ENCODE measurements at regions not wholly inside any gene's neighbourhood (a gene's known extent, or its start where the extent isn't known, plus 50 kb on each side); places are given as distances from the start of the nearest gene placed in this dataset.

DNA sequence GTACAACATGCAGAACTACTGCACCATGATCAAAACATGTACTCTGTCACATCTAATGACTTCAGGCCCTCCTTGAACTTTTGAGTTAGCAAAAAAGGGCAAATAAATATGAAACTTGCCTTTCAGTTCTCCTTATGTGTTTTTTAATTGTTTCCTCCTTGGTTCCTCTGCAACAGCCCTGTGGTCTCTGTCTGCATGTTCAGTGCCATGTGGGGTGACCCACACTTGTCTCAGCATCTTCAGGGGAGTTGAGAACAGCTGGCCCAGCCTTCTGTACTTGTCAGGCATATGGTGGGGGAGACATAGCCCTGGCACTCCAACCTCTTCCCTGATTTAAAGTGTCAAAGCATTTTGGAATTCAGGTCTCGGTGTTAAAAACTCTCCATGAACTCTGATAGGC, 188.0 kb upstream of the PGRMC2 start:
- no peak for DNase-seq

GRCh38 chr4:128471576-128471975, 184.0 kb upstream of the PGRMC2 start:
- no peak for DNase-seq

DNA sequence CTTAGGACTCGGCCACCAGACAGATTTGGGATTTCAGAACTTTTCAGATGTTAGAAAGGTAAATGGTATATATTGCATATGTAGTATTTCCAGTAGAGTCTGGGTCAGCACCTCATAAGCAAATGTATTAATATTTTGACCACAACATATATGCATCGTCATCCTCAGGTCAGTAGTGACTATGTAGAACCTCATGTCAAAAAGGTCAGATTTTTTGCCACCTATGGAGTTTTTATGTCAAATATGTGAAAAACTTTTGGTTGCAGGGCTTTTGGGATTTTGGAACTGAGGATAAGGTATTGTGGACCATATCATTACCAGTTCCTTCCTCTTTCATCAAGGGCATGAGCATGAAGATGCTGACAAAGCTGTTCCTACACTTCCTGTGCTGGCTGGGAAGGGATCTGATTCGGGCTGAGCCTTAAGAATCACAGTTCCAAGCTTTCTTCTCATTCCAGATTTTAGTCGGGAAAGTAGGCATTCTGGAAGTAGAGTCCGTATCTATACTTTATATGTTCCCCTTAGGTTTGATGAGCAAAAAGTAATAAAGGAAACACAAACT, 183.0 kb upstream of the PGRMC2 start:
- DNase-seq, result no peak

DNA sequence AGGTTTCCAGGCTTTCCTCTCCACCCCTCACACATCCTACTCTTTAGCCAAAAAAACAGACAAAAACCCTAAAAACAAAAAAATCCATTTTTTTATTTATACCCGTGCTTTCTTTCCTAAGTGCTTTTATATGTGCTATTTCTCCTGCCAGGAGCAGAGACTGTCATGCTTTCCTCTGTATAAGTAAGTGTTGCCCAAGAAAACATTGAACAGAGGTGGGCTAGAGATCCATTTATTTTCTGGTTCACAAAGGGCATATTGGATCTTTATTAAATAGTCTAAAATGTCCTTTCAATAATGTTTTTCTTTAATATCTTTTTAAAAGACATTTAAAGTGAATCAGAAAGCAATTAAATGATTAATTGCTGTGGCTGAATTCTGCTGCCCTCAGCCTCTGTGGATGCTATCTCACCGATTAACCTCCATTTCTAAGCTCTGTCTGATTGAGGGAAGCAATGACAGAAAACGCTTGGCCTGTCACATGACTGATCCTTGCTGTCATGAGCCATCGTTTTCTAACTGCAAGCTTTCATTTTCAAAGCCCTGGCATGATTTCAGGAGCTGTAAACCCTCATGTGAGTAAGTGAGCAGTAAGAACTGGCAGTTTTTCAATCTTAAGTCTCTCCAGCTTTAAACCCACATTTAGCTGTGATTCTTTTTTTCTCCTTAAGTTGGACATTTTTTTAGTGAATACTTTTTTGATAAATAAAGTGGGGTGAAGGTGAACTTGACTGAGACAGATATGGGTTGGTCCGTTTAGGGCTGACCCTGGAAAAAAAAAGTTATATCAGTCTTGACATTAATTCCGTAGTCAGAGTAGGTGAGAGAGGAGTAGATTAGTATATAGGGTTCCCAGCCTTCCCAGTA, 180.7 kb upstream of the PGRMC2 start:
- DNase-seq, result peak; percentile 98

DNA sequence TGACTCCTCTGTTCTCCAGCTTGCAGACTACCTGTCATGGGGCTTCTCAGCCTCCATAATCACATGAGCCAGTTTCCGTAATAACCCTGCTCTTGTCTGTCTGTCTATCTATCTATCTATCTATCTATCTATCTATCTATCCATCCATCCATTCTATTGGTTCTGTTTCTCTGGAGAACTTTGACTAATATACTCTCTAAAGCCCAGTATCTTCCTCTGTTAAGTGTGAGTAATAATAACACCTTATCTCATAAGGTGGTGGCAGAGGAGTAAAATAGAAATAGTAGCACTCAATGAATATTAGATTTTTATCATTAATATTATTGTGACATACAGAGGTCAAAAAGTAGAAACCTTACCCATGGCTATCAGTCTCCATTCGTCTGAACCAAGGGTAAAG, 177.9 kb upstream of the PGRMC2 start:
- DNase-seq, result no peak

- no peak for DNase-seq
These were observed 175.4 kb upstream of the PGRMC2 start for GRCh38 chr4:128463006-128463405.

DNA sequence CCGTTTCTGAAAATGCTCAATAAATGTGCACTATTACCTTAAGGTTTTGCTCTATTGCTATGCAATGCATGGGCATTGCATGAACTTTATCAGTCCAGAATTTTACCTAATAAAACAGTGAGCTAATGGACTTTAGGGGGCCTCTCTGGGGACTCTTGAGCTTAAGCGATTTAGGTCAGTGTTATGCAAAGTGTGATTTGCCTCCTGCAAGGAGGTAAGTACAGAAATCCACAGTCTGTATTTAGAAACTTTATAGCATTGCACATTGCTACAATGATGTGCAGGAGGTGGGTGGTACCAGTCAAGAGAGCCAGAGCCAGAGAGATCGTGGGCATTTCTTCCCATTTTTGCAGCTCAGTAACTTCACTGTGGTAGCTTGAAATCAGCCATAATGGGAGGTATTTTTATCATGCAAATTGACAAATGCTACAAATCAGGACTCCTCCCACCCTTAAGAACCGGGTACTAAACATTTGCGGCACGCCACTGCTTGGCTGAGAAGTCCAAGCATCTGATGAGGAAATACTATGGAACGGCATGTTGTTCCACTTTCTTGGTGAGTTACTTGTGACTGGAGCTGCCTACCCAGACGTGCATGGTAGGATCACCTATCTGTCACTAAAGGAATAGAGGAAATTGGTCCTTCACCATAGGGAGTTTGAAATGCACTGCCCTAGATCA, 174.6 kb upstream of the PGRMC2 start:
- DNase-seq, result no peak

GRCh38 chr4:128461291-128462102, 173.9 kb upstream of the PGRMC2 start:
- peak; percentile 88 for DNase-seq

- no peak for DNase-seq
These were observed 171.9 kb upstream of the PGRMC2 start for GRCh38 chr4:128459547-128459946.

GRCh38 chr4:128458816-128459215, 171.2 kb upstream of the PGRMC2 start:
- no peak for DNase-seq

GRCh38 chr4:128457726-128458125, 170.1 kb upstream of the PGRMC2 start:
- DNase-seq, result no peak

- no peak for DNase-seq
These were observed 168.6 kb upstream of the PGRMC2 start for GRCh38 chr4:128456171-128456570.

DNA sequence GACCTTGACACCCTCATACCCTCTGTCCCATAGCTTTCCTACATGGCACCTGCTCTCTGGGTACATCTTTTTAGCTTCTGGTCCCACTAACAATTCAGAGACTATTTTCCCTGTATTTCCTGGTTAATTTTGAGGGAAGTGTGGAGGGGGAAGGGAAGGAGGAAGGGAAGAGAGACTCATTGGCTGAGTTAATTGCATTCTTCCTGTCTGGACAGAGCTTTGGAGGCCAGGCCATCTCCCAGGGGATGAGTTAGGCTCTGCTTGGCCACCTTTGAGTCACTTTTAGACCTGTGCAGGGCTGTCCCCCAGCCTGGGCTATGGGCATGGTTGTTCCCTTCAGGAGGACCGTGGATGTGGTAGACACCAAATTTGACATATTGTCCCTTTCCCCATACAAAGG, 167.9 kb upstream of the PGRMC2 start:
- DNase-seq, result no peak

DNA sequence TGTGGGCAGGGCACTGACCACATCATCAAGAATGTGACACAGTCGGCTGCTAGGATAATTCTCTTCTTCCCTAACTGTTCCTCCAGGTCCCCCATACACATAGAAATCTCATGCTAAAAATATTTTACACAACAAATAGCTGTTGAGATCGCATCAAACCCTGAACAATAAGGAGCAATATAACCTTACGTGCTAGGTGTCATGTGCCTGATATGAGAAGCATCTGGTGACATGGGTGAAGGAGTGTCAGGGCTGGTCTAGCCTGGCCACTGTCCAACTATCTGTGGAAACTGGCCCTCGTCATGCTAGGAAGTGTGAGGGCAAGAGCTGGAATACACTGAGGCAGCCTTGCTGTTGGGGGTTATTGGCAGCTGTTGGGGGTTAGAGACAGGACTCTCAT, 167.3 kb upstream of the PGRMC2 start:
- no peak for DNase-seq

- peak; percentile 96 for DNase-seq
These were observed 166.8 kb upstream of the PGRMC2 start for GRCh38 chr4:128454281-128454871.

GRCh38 chr4:128452415-128452814, 164.8 kb upstream of the PGRMC2 start:
- no peak for DNase-seq

- DNase-seq, result no peak
These were observed 163.8 kb upstream of the PGRMC2 start for GRCh38 chr4:128451270-128451905.

- DNase-seq, result peak; percentile 28
These were observed 162.9 kb upstream of the PGRMC2 start for GRCh38 chr4:128450326-128451120.

GRCh38 chr4:128449251-128449650, 161.6 kb upstream of the PGRMC2 start:
- DNase-seq, result no peak

DNA sequence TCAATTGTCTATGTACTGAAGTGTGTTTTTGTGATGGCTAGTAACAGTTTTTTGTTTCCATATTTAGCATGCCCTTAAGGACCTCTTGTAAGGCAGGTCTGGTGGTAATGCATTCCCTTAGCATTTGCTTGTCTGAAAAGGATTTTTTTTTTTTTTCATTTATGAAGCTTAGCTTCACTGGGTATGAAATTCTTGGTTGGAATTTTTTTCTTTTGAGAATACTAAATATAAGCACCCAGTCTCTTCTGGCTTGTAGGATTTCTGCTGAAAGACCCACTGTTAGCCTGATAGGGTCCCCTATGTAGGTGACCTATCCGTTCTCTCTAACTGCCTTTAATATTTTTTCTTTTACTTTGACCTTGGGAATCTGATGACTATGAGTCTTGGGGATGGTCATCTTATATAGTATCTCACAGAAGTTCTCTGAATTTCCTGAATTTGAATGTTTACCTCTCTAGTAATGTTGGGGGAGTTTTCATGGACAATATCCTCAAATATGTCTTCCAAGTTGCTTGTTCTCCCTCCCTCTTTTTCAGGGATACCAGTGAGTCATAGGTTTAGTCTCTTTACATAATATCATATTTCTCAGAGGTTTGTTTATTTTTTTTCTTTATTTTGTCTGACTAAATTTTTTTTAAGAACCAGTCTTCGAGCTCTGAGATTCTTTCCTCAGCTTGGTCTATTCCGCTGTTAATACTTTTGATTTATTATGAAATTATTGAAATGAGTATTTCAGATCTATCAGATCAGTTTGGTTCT, 157.1 kb upstream of the PGRMC2 start:
- no peak for DNase-seq

GRCh38 chr4:128440923-128441322, 153.3 kb upstream of the PGRMC2 start:
- no peak for DNase-seq

All from fibroblast of upper back skin (primary cell).